ENCODE measurements at regions not wholly inside any gene's neighbourhood (a gene's known extent, or its start where the extent isn't known, plus 50 kb on each side); places are given as distances from the start of the nearest gene placed in this dataset.

GRCh38 chr3:36146404-36146803 lies 233.9 kb upstream of the STAC start:
- no peak for TF ChIP-seq SUZ12 (IDR thresholded peaks at IDR 0.05; ENCODE audit: extremely low read depth, insufficient read depth, insufficient read length)
- no peak for TF ChIP-seq ZNF274 (IDR thresholded peaks at IDR 0.05; ENCODE audit: low read depth, low read length)
- no peak for TF ChIP-seq YY1 (IDR thresholded peaks at IDR 0.05; ENCODE audit: insufficient read depth, insufficient read length)
